ENCODE measurements at regions not wholly inside any gene's neighbourhood (a gene's known extent, or its start where the extent isn't known, plus 50 kb on each side); places are given as distances from the start of the nearest gene placed in this dataset.

DNA sequence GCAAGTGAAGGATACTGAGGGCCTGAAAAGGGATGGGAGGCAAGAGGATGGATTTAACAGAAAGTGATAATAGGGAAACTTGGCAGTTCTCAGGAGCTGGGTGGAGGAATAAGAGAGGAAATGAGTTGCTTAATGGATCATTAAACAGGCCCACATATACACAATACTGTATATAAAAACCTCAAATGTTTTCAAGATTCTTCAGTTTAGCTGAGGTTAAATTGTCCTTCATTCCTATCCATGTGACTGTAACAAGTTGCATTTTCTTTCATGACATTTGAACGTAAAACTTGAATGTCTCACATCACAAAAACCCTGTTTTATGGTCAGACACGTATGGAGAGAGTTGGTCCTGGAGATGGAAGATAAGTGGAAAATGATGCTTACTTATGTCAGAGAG lies 76.5 kb upstream of the PLAC8 start:
- TF ChIP-seq EZH2 (IDR thresholded peaks at IDR 0.05; ENCODE audit: borderline replicate concordance, low read length) = no peak
- TF ChIP-seq, protein P1, sequence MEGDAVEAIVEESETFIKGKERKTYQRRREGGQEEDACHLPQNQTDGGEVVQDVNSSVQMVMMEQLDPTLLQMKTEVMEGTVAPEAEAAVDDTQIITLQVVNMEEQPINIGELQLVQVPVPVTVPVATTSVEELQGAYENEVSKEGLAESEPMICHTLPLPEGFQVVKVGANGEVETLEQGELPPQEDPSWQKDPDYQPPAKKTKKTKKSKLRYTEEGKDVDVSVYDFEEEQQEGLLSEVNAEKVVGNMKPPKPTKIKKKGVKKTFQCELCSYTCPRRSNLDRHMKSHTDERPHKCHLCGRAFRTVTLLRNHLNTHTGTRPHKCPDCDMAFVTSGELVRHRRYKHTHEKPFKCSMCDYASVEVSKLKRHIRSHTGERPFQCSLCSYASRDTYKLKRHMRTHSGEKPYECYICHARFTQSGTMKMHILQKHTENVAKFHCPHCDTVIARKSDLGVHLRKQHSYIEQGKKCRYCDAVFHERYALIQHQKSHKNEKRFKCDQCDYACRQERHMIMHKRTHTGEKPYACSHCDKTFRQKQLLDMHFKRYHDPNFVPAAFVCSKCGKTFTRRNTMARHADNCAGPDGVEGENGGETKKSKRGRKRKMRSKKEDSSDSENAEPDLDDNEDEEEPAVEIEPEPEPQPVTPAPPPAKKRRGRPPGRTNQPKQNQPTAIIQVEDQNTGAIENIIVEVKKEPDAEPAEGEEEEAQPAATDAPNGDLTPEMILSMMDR (IDR thresholded peaks at IDR 0.05; ENCODE audit: low read length) = no peak
- Histone ChIP-seq H4K20me1 (ENCODE audit: insufficient read depth, low read length) (no peaks in the 10 kb centered on the region), H3K4me2 (ENCODE audit: low read length) (no peak overlapping the region), H3K9me3 (ENCODE audit: low read length) (no peaks in the 10 kb centered on the region), H3K9ac (ENCODE audit: low read length) (no peak overlapping the region), H3K4me3 (ENCODE audit: low read depth, low read length, poor library complexity, severe bottlenecking) (no peak overlapping the region), H3K27me3 (ENCODE audit: insufficient read depth, low read length) (no peaks in the 10 kb centered on the region), H2AFZ (ENCODE audit: low read length) (no peak overlapping the region), H3F3A (ENCODE audit: insufficient read depth, low read length) (no peaks in the 10 kb centered on the region), H3K36me3 (ENCODE audit: insufficient read depth, low read length) (no peaks in the 10 kb centered on the region), H3K9me2 (ENCODE audit: low read depth, low read length) (no peaks in the 10 kb centered on the region), H3K4me1 (ENCODE audit: insufficient read depth, low read length, severe bottlenecking) (no peaks in the 10 kb centered on the region), H3K79me2 (ENCODE audit: insufficient read depth, low read length) (no peaks in the 10 kb centered on the region), H3K27ac (ENCODE audit: low read depth, low read length, poor library complexity, severe bottlenecking) (no peak overlapping the region)

DNA sequence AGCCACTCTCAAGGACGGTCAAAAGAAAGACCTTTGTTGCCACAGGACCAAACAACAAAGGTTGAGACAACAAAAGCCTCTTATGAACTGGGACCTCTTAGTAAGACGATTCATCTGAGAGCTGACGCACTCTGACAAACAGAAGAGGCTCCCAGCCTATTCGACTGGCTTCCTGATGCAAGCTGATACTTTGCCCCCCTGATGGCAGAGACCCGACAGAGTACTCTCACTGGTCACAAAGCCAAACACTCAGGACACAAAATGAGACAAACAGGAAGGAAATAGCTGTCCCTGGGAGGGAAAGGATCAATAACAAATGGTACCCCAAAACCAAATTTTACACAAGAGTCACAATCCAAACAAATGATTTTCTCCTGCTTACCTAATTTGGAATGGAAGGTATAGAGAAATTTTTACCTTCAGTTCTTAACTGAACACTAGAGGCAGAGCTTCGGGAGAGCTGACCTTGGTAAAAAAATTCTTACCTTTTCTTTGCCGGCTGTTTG lies 75.2 kb upstream of the PLAC8 start:
- TF ChIP-seq, protein P1 (IDR thresholded peaks at IDR 0.05; ENCODE audit: low read length) = no peak
- no peak for TF ChIP-seq EZH2 (IDR thresholded peaks at IDR 0.05; ENCODE audit: borderline replicate concordance, low read length)
- H3K4me2 ChIP-seq (ENCODE audit: low read length) = no peak overlapping the region
- H3K27me3 ChIP-seq (ENCODE audit: insufficient read depth, low read length) = no peaks in the 10 kb centered on the region
- no peak overlapping the region for H3K9ac ChIP-seq (ENCODE audit: low read length)
- no peaks in the 10 kb centered on the region for H3K4me1 ChIP-seq (ENCODE audit: insufficient read depth, low read length, severe bottlenecking)
- no peaks in the 10 kb centered on the region for H4K20me1 ChIP-seq (ENCODE audit: insufficient read depth, low read length)
- H3K79me2 ChIP-seq (ENCODE audit: insufficient read depth, low read length) = no peaks in the 10 kb centered on the region
- H2AFZ ChIP-seq (ENCODE audit: low read length) = no peak overlapping the region
- no peaks in the 10 kb centered on the region for H3K9me3 ChIP-seq (ENCODE audit: low read length)
- H3K4me3 ChIP-seq (ENCODE audit: low read depth, low read length, poor library complexity, severe bottlenecking) = no peak overlapping the region
- no peak overlapping the region for H3K27ac ChIP-seq (ENCODE audit: low read depth, low read length, poor library complexity, severe bottlenecking)
- H3K9me2 ChIP-seq (ENCODE audit: low read depth, low read length) = no peaks in the 10 kb centered on the region
- no peaks in the 10 kb centered on the region for H3F3A ChIP-seq (ENCODE audit: insufficient read depth, low read length)
- H3K36me3 ChIP-seq (ENCODE audit: insufficient read depth, low read length) = no peaks in the 10 kb centered on the region

DNA sequence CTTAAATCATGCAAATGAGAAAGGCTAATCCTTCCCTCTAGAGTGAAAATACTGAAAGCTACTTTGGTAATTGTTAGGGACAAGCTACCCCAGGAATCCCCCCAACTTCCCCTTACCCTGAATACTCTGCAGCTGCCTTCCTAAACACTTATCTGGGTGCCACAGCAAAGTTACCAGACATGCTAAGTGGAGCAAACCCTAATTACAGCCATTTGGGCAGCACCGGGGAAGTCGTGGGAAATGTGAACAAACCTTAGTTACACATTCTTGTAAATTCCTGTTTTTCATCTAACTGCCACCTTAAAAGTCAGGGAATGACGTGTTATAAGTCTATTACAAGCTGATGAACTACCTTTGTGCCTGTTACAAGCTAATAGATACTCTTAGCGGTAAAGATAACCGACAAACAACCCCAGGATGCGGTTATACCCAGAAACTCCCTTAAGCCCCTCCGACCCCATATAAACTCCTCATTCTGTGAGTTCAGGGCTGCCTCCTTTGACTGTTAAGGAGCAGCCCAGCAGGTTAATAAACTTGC lies 66.0 kb upstream of the PLAC8 start:
- Histone ChIP-seq H3K4me2 (ENCODE audit: low read length) (no peak overlapping the region), H3K27ac (ENCODE audit: low read depth, low read length, poor library complexity, severe bottlenecking) (no peak overlapping the region), H3K4me3 (ENCODE audit: low read depth, low read length, poor library complexity, severe bottlenecking) (no peak overlapping the region), H2AFZ (ENCODE audit: low read length) (no peak overlapping the region), H3F3A (ENCODE audit: insufficient read depth, low read length) (no peaks in the 10 kb centered on the region), H3K27me3 (ENCODE audit: insufficient read depth, low read length) (no peaks in the 10 kb centered on the region; the same call in 1 of the 2 replicates), H3K4me1 (ENCODE audit: insufficient read depth, low read length, severe bottlenecking) (no peaks in the 10 kb centered on the region), H3K9me3 (ENCODE audit: low read length) (no peaks in the 10 kb centered on the region), H4K20me1 (ENCODE audit: insufficient read depth, low read length) (no peaks in the 10 kb centered on the region), H3K36me3 (ENCODE audit: insufficient read depth, low read length) (no peaks in the 10 kb centered on the region), H3K79me2 (ENCODE audit: insufficient read depth, low read length) (no peaks in the 10 kb centered on the region), H3K9me2 (ENCODE audit: low read depth, low read length) (no peaks in the 10 kb centered on the region), H3K9ac (ENCODE audit: low read length) (no peak overlapping the region)
- no peak for TF ChIP-seq EZH2 (IDR thresholded peaks at IDR 0.05; ENCODE audit: borderline replicate concordance, low read length)
- TF ChIP-seq, protein P1 (IDR thresholded peaks at IDR 0.05; ENCODE audit: low read length) = no peak

Data from OCI-LY1 (cell line).